HCT116 (cell line): ENCODE measurements at regions not wholly inside any gene's neighbourhood (a gene's known extent, or its start where the extent isn't known, plus 50 kb on each side); places are given as distances from the start of the nearest gene placed in this dataset.

Experiments used
- ATAC-seq: fragments of 200-7000 bp; cut with Tn5 transposase; 2 replicates; pipeline ENCODE4 v1.9.1; 2020; ENCODE audit warnings: mild to moderate bottlenecking, moderate library complexity
- BruUV-seq: library from RNA; stranded (reverse); fragments of 400-500 nt; replicated peaks from 2 replicates; lab custom pipeline; 2021; lab: Mats Ljungman, UMichigan
- CTCF ChIA-PET: fragments of 300-600 bp; sonication (Branson Sonifier 250); formaldehyde crosslinking; loops from one replicate; lab custom pipeline; 2021; ENCODE audit warnings: antibody characterized with exemption; lab: Charles Lee
- POLR2A ChIA-PET: fragments of 300-600, 350-600 bp; sonication (Branson Sonifier 250); formaldehyde crosslinking; loops from one replicate; lab custom pipeline; 2021; ENCODE audit warnings: antibody characterized with exemption; lab: Charles Lee
- RAD21 ChIA-PET, 2 experiments: fragments of 300-600 bp; sonication (Branson Sonifier 250); formaldehyde crosslinking; loops; one replicate each; lab custom pipeline; 2023; ENCODE audit warnings: low total read pairs in 2 of 2; ENCODE audit not compliant: uncharacterized antibody in 2 of 2, unreplicated experiment in 2 of 2, low non-redundant PET in 1 of 2; lab: Charles Lee
- DNase-seq: peaks from one replicate; pipeline ENCODE4 v3.0.0-alpha.2; 2010; ENCODE audit warnings: low read depth, low spot score
- H2AFZ ChIP-seq: fragments of 200-600 bp; shearing (Covaris generic), sonication (generic); 2 replicates; pipeline ENCODE4 v1.6.1; 2017; ENCODE audit warnings: low read depth, mixed run types, mixed read lengths, antibody characterized with exemption, low read length; ENCODE audit not compliant: poor library complexity, severe bottlenecking
- H3K27ac ChIP-seq: 2 replicates; pipeline ENCODE4 v1.5.1; 2012; ENCODE audit warnings: low read depth, low read length
- H3K27me3 ChIP-seq: fragments of 200-600 bp; sonication (generic); 2 replicates; pipeline ENCODE4 v1.6.1; 2016; ENCODE audit warnings: mixed run types, low read length, mixed read lengths; ENCODE audit not compliant: insufficient read depth
- H3K36me3 ChIP-seq, 2 experiments: fragments of 200-500 bp in 1 of 2; fragments of 200-600 bp in 1 of 2; sonication (Bioruptor generic) in 1 of 2; sonication (generic) in 1 of 2; 2 replicates each; pipeline versions ENCODE4 v1.5.1 to v1.6.1; 2014 to 2016; ENCODE audit warnings: low read length in 2 of 2, inconsistent platforms in 1 of 2, mixed read lengths in 1 of 2, mixed run types in 1 of 2; ENCODE audit not compliant: insufficient read depth in 2 of 2, control insufficient read depth in 1 of 2
- H3K4me1 ChIP-seq, 2 experiments: fragments of 200-600 bp in 1 of 2; sonication (generic) in 1 of 2; 2 replicates each; pipeline versions ENCODE4 v1.5.1 to v1.6.1; 2012 to 2017; ENCODE audit warnings: low read length in 2 of 2, inconsistent platforms in 1 of 2, mild to moderate bottlenecking in 1 of 2, mixed read lengths in 1 of 2, mixed run types in 1 of 2, moderate library complexity in 1 of 2; ENCODE audit not compliant: insufficient read depth in 2 of 2, control insufficient read depth in 1 of 2
- H3K4me2 ChIP-seq: fragments of 200-600 bp; sonication (generic); 2 replicates; pipeline ENCODE4 v1.6.1; 2017; ENCODE audit warnings: mixed run types, low read length, mixed read lengths
- H3K4me3 ChIP-seq, 2 experiments: fragments of 200-600 bp in 1 of 2; sonication (generic) in 1 of 2; replicated peaks in 1 of 2; 2 replicates each; pipeline ENCODE4 v1.5.1; 2011 to 2016; ENCODE audit warnings: low read length in 2 of 2, control low read depth in 1 of 2, low read depth in 1 of 2, mild to moderate bottlenecking in 1 of 2, mixed read lengths in 1 of 2, mixed run types in 1 of 2
- H3K79me2 ChIP-seq: fragments of 200-600 bp; sonication (generic); 2 replicates; pipeline ENCODE4 v1.6.1; 2017; ENCODE audit warnings: mild to moderate bottlenecking, mixed run types, low read length, moderate library complexity, mixed read lengths; ENCODE audit not compliant: insufficient read depth
- H3K9ac ChIP-seq: fragments of 200-600 bp; sonication (generic); 2 replicates; pipeline ENCODE4 v1.6.1; 2016; ENCODE audit warnings: low read length, mixed read lengths
- H3K9me2 ChIP-seq: fragments of 200-600 bp; sonication (generic), shearing (Covaris generic); 2 replicates; pipeline ENCODE4 v1.6.1; 2017; ENCODE audit warnings: mixed run types, mild to moderate bottlenecking, moderate library complexity; ENCODE audit not compliant: insufficient read depth
- H3K9me3 ChIP-seq, 2 experiments: fragments of 200-500 bp in 1 of 2; fragments of 200-600 bp in 1 of 2; sonication (Bioruptor generic) in 1 of 2; sonication (generic) in 1 of 2; 2 replicates each; pipeline ENCODE4 v1.6.1; 2014 to 2017; ENCODE audit warnings: low read length in 2 of 2, mixed read lengths in 2 of 2, inconsistent platforms in 1 of 2, low read depth in 1 of 2, mild to moderate bottlenecking in 1 of 2, mixed run types in 1 of 2, moderate library complexity in 1 of 2; ENCODE audit not compliant: control insufficient read depth in 1 of 2, insufficient read depth in 1 of 2
- H4K20me1 ChIP-seq: fragments of 200-600 bp; sonication (generic), shearing (Covaris generic); 2 replicates; pipeline ENCODE4 v1.6.1; 2017; ENCODE audit warnings: mixed run types, mild to moderate bottlenecking, moderate library complexity; ENCODE audit not compliant: insufficient read depth
- CBX3 ChIP-seq: IDR thresholded peaks from 2 replicates; pipeline ENCODE4 v1.6.1; 2012; ENCODE audit warnings: low read depth
- CEBPB ChIP-seq: IDR thresholded peaks from 2 replicates; pipeline ENCODE4 v1.6.1; 2012; ENCODE audit warnings: low read depth
- EGR1 ChIP-seq: IDR thresholded peaks from 2 replicates; pipeline ENCODE4 v1.6.1; 2012; ENCODE audit warnings: low read depth
- ELF1 ChIP-seq: IDR thresholded peaks from 2 replicates; pipeline ENCODE4 v1.6.1; 2012; ENCODE audit warnings: low read depth, borderline replicate concordance
- EZH2 ChIP-seq: fragments of 200-600 bp; sonication (generic); IDR thresholded peaks from 2 replicates; pipeline ENCODE4 v1.6.1; 2017; ENCODE audit warnings: antibody characterized with exemption, mixed run types
- EZH2phosphoT487 ChIP-seq: fragments of 200-600 bp; IDR thresholded peaks from 2 replicates; pipeline ENCODE4 v1.6.1; 2018; ENCODE audit warnings: antibody characterized with exemption, borderline replicate concordance
- FOSL1 ChIP-seq: IDR thresholded peaks from 2 replicates; pipeline ENCODE4 v1.6.1; 2012; ENCODE audit warnings: low read depth
- MAX ChIP-seq: IDR thresholded peaks from 2 replicates; pipeline ENCODE4 v1.6.1; 2012
- POLR2A ChIP-seq: IDR thresholded peaks from 2 replicates; pipeline ENCODE4 v1.7.0; 2011; ENCODE audit warnings: borderline replicate concordance; ENCODE audit not compliant: insufficient read depth, insufficient read length; ENCODE audit errors: extremely low read depth
- POLR2AphosphoS5 ChIP-seq: IDR thresholded peaks from 2 replicates; pipeline ENCODE4 v1.6.1; 2011; ENCODE audit warnings: mild to moderate bottlenecking, low read depth, low read length, moderate library complexity
- RAD21 ChIP-seq: IDR thresholded peaks from 2 replicates; pipeline ENCODE4 v1.6.1; 2012; ENCODE audit warnings: low read depth, mild to moderate bottlenecking
- SP1 ChIP-seq: IDR thresholded peaks from 2 replicates; pipeline ENCODE4 v1.6.1; 2012; ENCODE audit warnings: low read depth
- SRF ChIP-seq: IDR thresholded peaks from 2 replicates; pipeline ENCODE4 v1.6.1; 2012; ENCODE audit warnings: low read depth
- TCF7L2 ChIP-seq: IDR thresholded peaks from 2 replicates; pipeline ENCODE4 v1.7.0; 2011; ENCODE audit warnings: borderline replicate concordance, inconsistent platforms; ENCODE audit not compliant: insufficient read depth, insufficient read length; ENCODE audit errors: extremely low read depth
- YY1 ChIP-seq: IDR thresholded peaks from 2 replicates; pipeline ENCODE4 v1.6.1; 2011; ENCODE audit warnings: low read length, low read depth, moderate library complexity, mild to moderate bottlenecking; ENCODE audit not compliant: insufficient replicate concordance; ENCODE audit errors: extremely low read depth
- ZFX ChIP-seq: fragments of 450-650 bp; IDR thresholded peaks from 2 replicates; pipeline ENCODE4 v1.6.1; 2017
- ZNF274 ChIP-seq: fragments of 200-500 bp; sonication (Bioruptor generic); IDR thresholded peaks from 2 replicates; pipeline ENCODE4 v1.6.1; 2014; ENCODE audit warnings: mild to moderate bottlenecking, low read depth, low read length, inconsistent platforms
- intact Hi-C: fragments of 100-400 bp; cut with micrococcal nuclease; formaldehyde crosslinking; loops from 2 replicates; pipeline ENCODE4 v1.10.0; 2022
- TF ChIP-seq, protein P1 (sequence below): IDR thresholded peaks from 2 replicates; pipeline ENCODE4 v1.6.1; 2011; ENCODE audit warnings: mild to moderate bottlenecking, low read length, moderate library complexity; ENCODE audit not compliant: insufficient replicate concordance; ENCODE audit errors: extremely low read depth
- TF ChIP-seq, protein P2 (sequence below): IDR thresholded peaks from 2 replicates; pipeline ENCODE4 v1.6.1; 2012

DNA sequence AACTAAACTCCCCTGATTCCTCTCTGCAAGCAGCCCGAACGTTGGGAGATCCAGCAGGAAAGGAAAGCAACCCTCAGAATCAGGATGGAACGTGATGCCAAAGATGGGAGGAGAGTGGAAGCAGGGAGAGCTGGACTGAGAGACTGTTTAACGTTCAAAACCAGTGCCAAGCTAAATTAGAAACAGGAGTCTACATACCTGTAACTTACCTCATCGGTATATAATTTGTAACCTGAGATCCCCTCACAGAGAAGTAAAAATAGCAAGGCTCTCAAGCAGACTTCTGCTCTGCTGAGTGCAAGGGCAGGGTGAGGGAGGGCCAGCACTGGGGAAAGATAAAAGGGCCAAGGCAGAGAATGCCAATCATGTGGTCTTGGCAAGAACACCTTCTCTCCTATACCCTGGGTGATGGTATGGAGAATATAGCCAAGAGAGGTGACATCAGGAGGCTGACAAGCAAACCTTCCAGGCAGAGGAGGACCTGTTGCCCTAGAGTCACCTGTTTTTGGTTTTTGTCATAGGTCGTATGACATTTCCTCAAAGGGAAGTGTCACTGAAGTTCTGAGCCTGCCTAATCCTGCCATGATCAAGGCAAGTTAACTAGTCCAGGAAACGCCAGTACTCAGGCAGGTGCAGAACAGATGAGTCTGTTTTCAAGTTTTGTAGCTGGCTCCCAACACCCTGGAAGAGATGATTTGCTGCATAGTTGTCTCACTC lies 472.0 kb downstream of the NFIB start:
- no peak overlapping the region for H2AFZ ChIP-seq

More for the DNA sequence above, 472.0 kb downstream of the NFIB start:
- ChIA-PET CTCF (no interaction called here), RAD21 (no interaction called here), POLR2A (no interaction called here)
- intact Hi-C loops: no loop called here
- Histone ChIP-seq H3K79me2 (no peaks in the 10 kb centered on the region), H4K20me1 (no peaks in the 10 kb centered on the region), H3K36me3 (no peaks in the 10 kb centered on the region), H3K4me3 (no peak overlapping the region), H3K9me2 (no peaks in the 10 kb centered on the region), H3K4me1 (no peaks in the 10 kb centered on the region), H3K27me3 (no peaks in the 10 kb centered on the region), H3K4me2 (no peak overlapping the region), H3K9me3 (peaks cover 0 to 8% of the 10 kb centered on the region in 2 experiments; a peak in 2 of 4 replicates), H3K27ac (no peak overlapping the region), H3K9ac (no peak overlapping the region)
- no peak for ATAC-seq
- no peak for DNase-seq
- TF ChIP-seq POLR2AphosphoS5 (no peak), CEBPB (no peak), SRF (no peak), ELF1 (no peak), EGR1 (no peak), CBX3 (no peak), TCF7L2 (no peak), MAX (no peak), SP1 (no peak), EZH2 (no peak), POLR2A (no peak), ZNF274 (no peak), FOSL1 (no peak), RAD21 (no peak), YY1 (no peak), ZFX (no peak), EZH2phosphoT487 (no peak)
- TF ChIP-seq, protein P1, sequence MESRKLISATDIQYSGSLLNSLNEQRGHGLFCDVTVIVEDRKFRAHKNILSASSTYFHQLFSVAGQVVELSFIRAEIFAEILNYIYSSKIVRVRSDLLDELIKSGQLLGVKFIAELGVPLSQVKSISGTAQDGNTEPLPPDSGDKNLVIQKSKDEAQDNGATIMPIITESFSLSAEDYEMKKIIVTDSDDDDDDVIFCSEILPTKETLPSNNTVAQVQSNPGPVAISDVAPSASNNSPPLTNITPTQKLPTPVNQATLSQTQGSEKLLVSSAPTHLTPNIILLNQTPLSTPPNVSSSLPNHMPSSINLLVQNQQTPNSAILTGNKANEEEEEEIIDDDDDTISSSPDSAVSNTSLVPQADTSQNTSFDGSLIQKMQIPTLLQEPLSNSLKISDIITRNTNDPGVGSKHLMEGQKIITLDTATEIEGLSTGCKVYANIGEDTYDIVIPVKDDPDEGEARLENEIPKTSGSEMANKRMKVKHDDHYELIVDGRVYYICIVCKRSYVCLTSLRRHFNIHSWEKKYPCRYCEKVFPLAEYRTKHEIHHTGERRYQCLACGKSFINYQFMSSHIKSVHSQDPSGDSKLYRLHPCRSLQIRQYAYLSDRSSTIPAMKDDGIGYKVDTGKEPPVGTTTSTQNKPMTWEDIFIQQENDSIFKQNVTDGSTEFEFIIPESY: no peak
- TF ChIP-seq, protein P2, sequence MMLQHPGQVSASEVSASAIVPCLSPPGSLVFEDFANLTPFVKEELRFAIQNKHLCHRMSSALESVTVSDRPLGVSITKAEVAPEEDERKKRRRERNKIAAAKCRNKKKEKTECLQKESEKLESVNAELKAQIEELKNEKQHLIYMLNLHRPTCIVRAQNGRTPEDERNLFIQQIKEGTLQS: no peak
- no TSS peak for BruUV-seq
